ENCODE measurements at regions not wholly inside any gene's neighbourhood (a gene's known extent, or its start where the extent isn't known, plus 50 kb on each side); places are given as distances from the start of the nearest gene placed in this dataset.

DNA sequence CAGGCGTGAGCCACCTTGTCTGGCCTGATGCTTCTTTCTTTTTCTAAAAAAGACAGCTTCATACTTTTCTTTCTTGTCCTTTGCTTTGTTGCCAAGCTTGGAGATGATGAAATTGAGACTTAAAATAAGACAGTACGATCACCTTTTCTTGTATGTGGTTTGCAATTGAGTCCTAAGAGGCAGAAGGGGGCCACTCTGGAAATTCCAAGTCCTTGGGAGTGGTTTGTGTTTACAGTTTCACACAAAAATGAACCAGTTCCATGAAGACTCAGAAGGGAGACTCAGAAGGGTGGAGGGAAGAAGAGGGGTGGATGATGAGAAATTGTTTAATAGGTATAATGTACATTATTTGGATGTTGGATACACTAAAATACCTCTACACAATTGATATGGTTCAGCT is 70.7 kb upstream of the TNS3 start:
- no peak for TF ChIP-seq CTCF (IDR thresholded peaks at IDR 0.05; ENCODE audit: control insufficient read depth, extremely low read depth, insufficient read depth)
- no peak for DNase-seq (ENCODE audit: low read depth)
- no peak overlapping the region for H3K4me3 ChIP-seq (ENCODE audit: low read depth, low read length)

GRCh38 chr7:47651355-47652317 is 69.7 kb upstream of the TNS3 start:
- no peak overlapping the region for H3K4me3 ChIP-seq (ENCODE audit: low read depth, low read length)
- no peak for DNase-seq (ENCODE audit: low read depth)
- TF ChIP-seq CTCF (IDR thresholded peaks at IDR 0.05; ENCODE audit: control insufficient read depth, extremely low read depth, insufficient read depth) = no peak

DNA sequence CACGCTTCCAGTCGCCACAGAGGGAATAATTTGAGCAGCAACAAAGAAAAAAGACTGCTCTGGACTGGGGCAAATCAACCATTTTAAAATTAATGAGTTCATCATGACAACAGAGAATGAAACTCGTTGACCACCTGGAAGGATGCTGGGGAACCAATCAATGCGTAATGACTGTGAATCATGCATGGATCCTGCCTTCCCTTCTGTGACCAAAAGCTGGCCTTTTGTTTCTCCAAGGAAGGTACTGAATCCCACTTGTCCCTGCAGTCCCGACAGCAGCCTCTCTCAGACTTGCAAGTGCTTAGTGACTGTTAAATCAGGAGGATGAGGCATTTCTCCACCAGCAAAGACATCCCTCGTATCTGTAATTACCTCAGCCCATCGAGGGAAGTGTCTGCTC is 68.0 kb upstream of the TNS3 start:
- no peak for DNase-seq (ENCODE audit: low read depth)
- H3K4me3 ChIP-seq (ENCODE audit: low read depth, low read length) = no peak overlapping the region
- no peak for TF ChIP-seq CTCF (IDR thresholded peaks at IDR 0.05; ENCODE audit: control insufficient read depth, extremely low read depth, insufficient read depth)

- no peak for TF ChIP-seq CTCF (IDR thresholded peaks at IDR 0.05; ENCODE audit: control insufficient read depth, extremely low read depth, insufficient read depth)
- no peak overlapping the region for H3K4me3 ChIP-seq (ENCODE audit: low read depth, low read length)
- no peak for DNase-seq (ENCODE audit: low read depth)
Observed at GRCh38 chr7:47648275-47648925, 66.5 kb upstream of the TNS3 start.

DNA sequence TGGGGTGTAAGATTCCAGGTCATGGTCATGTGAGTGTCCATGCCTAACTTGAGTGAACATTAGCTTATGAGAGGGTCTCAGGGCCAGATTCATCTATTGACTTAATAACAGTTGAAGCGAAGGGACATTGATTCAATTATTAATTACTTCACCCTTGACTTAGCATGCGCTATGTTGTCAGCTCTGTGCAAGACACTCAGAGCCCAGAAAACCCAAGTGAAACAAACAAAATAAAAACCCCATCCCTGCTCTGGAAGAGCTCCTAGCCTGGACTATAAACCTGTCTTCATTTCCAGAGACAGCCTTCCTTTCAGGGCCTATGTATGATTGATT is 66.0 kb upstream of the TNS3 start:
- DNase-seq (ENCODE audit: low read depth) = no peak
- no peak overlapping the region for H3K4me3 ChIP-seq (ENCODE audit: low read depth, low read length)
- no peak for TF ChIP-seq CTCF (IDR thresholded peaks at IDR 0.05; ENCODE audit: control insufficient read depth, extremely low read depth, insufficient read depth)

- DNase-seq (ENCODE audit: low read depth) = no peak
- H3K4me3 ChIP-seq (ENCODE audit: low read depth, low read length) = no peak overlapping the region
- no peak for TF ChIP-seq CTCF (IDR thresholded peaks at IDR 0.05; ENCODE audit: control insufficient read depth, extremely low read depth, insufficient read depth)
Observed at GRCh38 chr7:47647181-47647917, 65.4 kb upstream of the TNS3 start.

Measured in LNCaP clone FGC (cell line).